IMR-90 (cell line): ENCODE measurements at regions not wholly inside any gene's neighbourhood (a gene's known extent, or its start where the extent isn't known, plus 50 kb on each side); places are given as distances from the start of the nearest gene placed in this dataset.

Experiments
- ATAC-seq: fragments of 200-7000 bp; cut with Tn5 transposase; 2 replicates; pipeline ENCODE4 v1.9.1; 2020; ENCODE audit warnings: low read depth, mild to moderate bottlenecking, moderate library complexity
- BruUV-seq: library from RNA; stranded (reverse); fragments of 400-500 nt; replicated peaks from 2 replicates; lab custom pipeline; 2021; lab: Mats Ljungman, UMichigan
- CTCF ChIA-PET: fragments of 300-600 bp; formaldehyde crosslinking; extraction: SDS; loops from one replicate; lab custom pipeline; 2021; ENCODE audit warnings: antibody characterized with exemption; lab: Yijun Ruan, JAX
- POLR2A ChIA-PET: fragments of 300-600 bp; sonication (Branson Sonifier 250); formaldehyde crosslinking; loops from one replicate; lab custom pipeline; 2022; ENCODE audit warnings: antibody characterized with exemption; ENCODE audit not compliant: unreplicated experiment; lab: Charles Lee
- DNase-seq: peaks from one replicate; pipeline ENCODE4 v3.0.0; 2013
- H2AFZ ChIP-seq: replicated peaks from 2 replicates; pipeline ENCODE3; 2013; ENCODE audit warnings: low read length, mild to moderate bottlenecking; ENCODE audit not compliant: poor library complexity
- H2AK5ac ChIP-seq: 2 replicates; pipeline ENCODE4 v1.6.1; 2013; ENCODE audit warnings: low read depth, low read length, inconsistent platforms
- H2AK9ac ChIP-seq: replicated peaks from 2 replicates; pipeline ENCODE3; 2013; ENCODE audit warnings: mild to moderate bottlenecking, low read depth, low read length, moderate library complexity; ENCODE audit not compliant: poor library complexity
- H2BK120ac ChIP-seq: 2 replicates; pipeline ENCODE4 v1.6.1; 2013; ENCODE audit warnings: low read depth, low read length, inconsistent platforms
- H2BK15ac ChIP-seq: 3 replicates; pipeline ENCODE4 v1.6.1; 2013; ENCODE audit warnings: low read depth, low read length, inconsistent platforms
- H2BK20ac ChIP-seq: 2 replicates; pipeline ENCODE4 v1.6.1; 2013; ENCODE audit warnings: low read depth, mild to moderate bottlenecking, inconsistent platforms, low read length, moderate library complexity
- H2BK5ac ChIP-seq: 2 replicates; pipeline ENCODE4 v1.6.1; 2013; ENCODE audit warnings: mild to moderate bottlenecking, low read depth, low read length, inconsistent platforms; ENCODE audit not compliant: poor library complexity, severe bottlenecking
- H3K14ac ChIP-seq: replicated peaks from 2 replicates; pipeline ENCODE4 v1.6.1; 2013; ENCODE audit warnings: low read depth, low read length, inconsistent platforms
- H3K18ac ChIP-seq: 2 replicates; pipeline ENCODE4 v1.6.1; 2013; ENCODE audit warnings: low read depth, low read length, control low read depth
- H3K23ac ChIP-seq: 2 replicates; pipeline ENCODE4 v1.6.1; 2013; ENCODE audit warnings: low read depth, low read length, inconsistent platforms
- H3K27ac ChIP-seq: 2 replicates; pipeline ENCODE4 v1.5.1; 2013; ENCODE audit warnings: mild to moderate bottlenecking, control low read depth, low read length; ENCODE audit not compliant: insufficient read depth
- H3K27me3 ChIP-seq: 2 replicates; pipeline ENCODE4 v1.6.1; 2013; ENCODE audit warnings: low read length; ENCODE audit not compliant: control insufficient read depth, insufficient read depth
- H3K36me3 ChIP-seq: 2 replicates; pipeline ENCODE4 v1.6.1; 2013; ENCODE audit warnings: low read length, mixed read lengths; ENCODE audit not compliant: control insufficient read depth, insufficient read depth
- H3K4ac ChIP-seq: 2 replicates; pipeline ENCODE4 v1.6.1; 2013; ENCODE audit warnings: low read depth, low read length, inconsistent platforms
- H3K4me1 ChIP-seq: 2 replicates; pipeline ENCODE4 v1.6.1; 2013; ENCODE audit warnings: low read length, mixed read lengths; ENCODE audit not compliant: control insufficient read depth, insufficient read depth
- H3K4me2 ChIP-seq: 2 replicates; pipeline ENCODE4 v1.6.1; 2013; ENCODE audit warnings: low read depth, mild to moderate bottlenecking, control low read depth, low read length, moderate library complexity
- H3K4me3 ChIP-seq: 2 replicates; pipeline ENCODE4 v1.5.1; 2013; ENCODE audit warnings: low read depth, mild to moderate bottlenecking, control low read depth, low read length, moderate library complexity; ENCODE audit not compliant: insufficient read depth
- H3K56ac ChIP-seq: 2 replicates; pipeline ENCODE4 v1.6.1; 2013; ENCODE audit warnings: low read length, inconsistent platforms; ENCODE audit not compliant: insufficient read depth; ENCODE audit errors: extremely low read depth
- H3K79me1 ChIP-seq, 2 experiments: 2 replicates each; pipeline ENCODE4 v1.6.1; 2013; ENCODE audit warnings: low read length in 2 of 2, inconsistent platforms in 1 of 2, low read depth in 1 of 2
- H3K9ac ChIP-seq: 2 replicates; pipeline ENCODE4 v1.6.1; 2013; ENCODE audit warnings: low read depth, low read length, control low read depth
- H3K9me1 ChIP-seq: 2 replicates; pipeline ENCODE4 v1.6.1; 2013; ENCODE audit warnings: low read length, inconsistent platforms; ENCODE audit not compliant: insufficient read depth
- H3K9me3 ChIP-seq: 2 replicates; pipeline ENCODE4 v1.6.1; 2013; ENCODE audit warnings: low read length; ENCODE audit not compliant: control insufficient read depth, insufficient read depth
- H4K20me1 ChIP-seq: 2 replicates; pipeline ENCODE4 v1.6.1; 2013; ENCODE audit warnings: low read length, inconsistent platforms; ENCODE audit not compliant: insufficient read depth
- H4K5ac ChIP-seq: 2 replicates; pipeline ENCODE4 v1.6.1; 2013; ENCODE audit warnings: mild to moderate bottlenecking, low read depth, low read length, control low read depth
- H4K8ac ChIP-seq, 2 experiments: 2 replicates each; pipeline ENCODE4 v1.6.1; 2013; ENCODE audit warnings: low read depth in 2 of 2, low read length in 2 of 2, control low read depth in 1 of 2, inconsistent platforms in 1 of 2
- H4K91ac ChIP-seq: 2 replicates; pipeline ENCODE4 v1.6.1; 2013; ENCODE audit warnings: low read depth, low read length, inconsistent platforms; ENCODE audit not compliant: insufficient read depth
- BHLHE40 ChIP-seq: fragments of 150-350 bp; IDR thresholded peaks from 2 replicates; pipeline ENCODE4 v1.6.1; 2016; ENCODE audit warnings: mild to moderate bottlenecking, low read depth, low read length
- CEBPB ChIP-seq: IDR thresholded peaks from 2 replicates; pipeline ENCODE4 v1.6.1; 2012; ENCODE audit warnings: low read depth, low read length, improper control_type of control experiment
- CHD1 ChIP-seq: IDR thresholded peaks from 2 replicates; pipeline ENCODE4 v1.6.1; 2012; ENCODE audit warnings: low read depth, low read length, improper control_type of control experiment
- FOS ChIP-seq: fragments of 150-350 bp; IDR thresholded peaks from 2 replicates; pipeline ENCODE4 v1.6.1; 2016; ENCODE audit warnings: low read depth, low read length
- MAFK ChIP-seq: IDR thresholded peaks from 2 replicates; pipeline ENCODE4 v1.6.1; 2012; ENCODE audit warnings: low read depth, low read length, improper control_type of control experiment
- MAZ ChIP-seq: IDR thresholded peaks from 2 replicates; pipeline ENCODE4 v1.6.1; 2012; ENCODE audit warnings: low read depth, mild to moderate bottlenecking, low read length, improper control_type of control experiment, moderate library complexity, borderline replicate concordance
- MXI1 ChIP-seq: IDR thresholded peaks from 2 replicates; pipeline ENCODE4 v1.6.1; 2012; ENCODE audit warnings: low read depth, mild to moderate bottlenecking, low read length, moderate library complexity, borderline replicate concordance
- NFE2L2 ChIP-seq: fragments of 150-350 bp; IDR thresholded peaks from 2 replicates; pipeline ENCODE4 v1.6.1; 2016; ENCODE audit warnings: low read depth, mild to moderate bottlenecking, low read length
- POLR2A ChIP-seq: IDR thresholded peaks from 2 replicates; pipeline ENCODE4 v1.6.1; 2012; ENCODE audit warnings: mild to moderate bottlenecking, low read depth, low read length
- RAD21 ChIP-seq: IDR thresholded peaks from 2 replicates; pipeline ENCODE4 v1.6.1; 2012; ENCODE audit warnings: low read length, improper control_type of control experiment
- RCOR1 ChIP-seq: IDR thresholded peaks from 2 replicates; pipeline ENCODE4 v1.6.1; 2012; ENCODE audit warnings: mild to moderate bottlenecking, low read length, improper control_type of control experiment; ENCODE audit not compliant: insufficient replicate concordance
- RFX5 ChIP-seq: IDR thresholded peaks from 2 replicates; pipeline ENCODE4 v1.8.0; 2012; ENCODE audit warnings: low read depth, mild to moderate bottlenecking, low read length, moderate library complexity
- SMC3 ChIP-seq: fragments of 150-350 bp; IDR thresholded peaks from 2 replicates; pipeline ENCODE4 v1.6.1; 2016; ENCODE audit warnings: low read depth, mild to moderate bottlenecking, antibody characterized with exemption, low read length, moderate library complexity
- WGBS, 2 experiments: methylation state at CpG; one replicate each; pipeline versions ENCODE4 v1.1.5 to v1.1.7; 2013; ENCODE audit warnings: missing lambda C conversion rate in 2 of 2; ENCODE audit not compliant: insufficient read length in 1 of 2; ENCODE audit errors: extremely low coverage in 2 of 2; 5-methylcytosine and 5-hydroxymethylcytosine counted together
- dilution Hi-C: fragments of 300-500 bp; cut with HindIII; formaldehyde crosslinking; loops from one replicate; pipeline ENCODE4 v1.14.3; 2018; ENCODE audit warnings: low sequenced_read_pairs; ENCODE audit not compliant: unreplicated experiment
- in situ Hi-C: fragments of 300-500 bp; cut with MboI; formaldehyde crosslinking; loops from 3 replicates; pipeline ENCODE4 v1.14.3; 2019; ENCODE audit warnings: low sequenced_read_pairs, inconsistent platforms, mixed read lengths
- intact Hi-C: fragments of 100-400 bp; cut with micrococcal nuclease; formaldehyde crosslinking; loops from 2 replicates; pipeline ENCODE4 v1.10.0; 2022
- TF ChIP-seq, protein P1 (sequence below): fragments of 150-350 bp; IDR thresholded peaks from 2 replicates; pipeline ENCODE4 v1.6.1; 2017; ENCODE audit warnings: mild to moderate bottlenecking, antibody characterized with exemption, low read length, low read depth
- TF ChIP-seq, protein P2 (sequence below): conservative IDR thresholded peaks from 2 replicates; pipeline ENCODE4 v1.5.1; 2012; ENCODE audit warnings: mild to moderate bottlenecking, low read depth, low read length, improper control_type of control experiment
- TF ChIP-seq, protein P3 (sequence below): fragments of 150-350 bp; IDR thresholded peaks from 2 replicates; pipeline ENCODE4 v1.6.1; 2016; ENCODE audit warnings: low read depth, mild to moderate bottlenecking, low read length, moderate library complexity, borderline replicate concordance

- H3K18ac ChIP-seq = no peak overlapping the region
- no peak overlapping the region for H3K9ac ChIP-seq
- H3K56ac ChIP-seq = no peak overlapping the region
- H3K79me1 ChIP-seq = no peaks in the 10 kb centered on the region
- DNase-seq = no peak
- ChIA-PET POLR2A (no interaction called here), CTCF (no interaction called here)
- no peak overlapping the region for H3K4me3 ChIP-seq
- no peak overlapping the region for H3K14ac ChIP-seq
- no peaks in the 10 kb centered on the region for H3K36me3 ChIP-seq
- ATAC-seq = no peak
- no peaks in the 10 kb centered on the region for H4K20me1 ChIP-seq
- H2AK5ac ChIP-seq = no peak overlapping the region
- H2AK9ac ChIP-seq = no peak overlapping the region
- H2BK120ac ChIP-seq = no peak overlapping the region
- H4K5ac ChIP-seq = no peak overlapping the region
- no peak overlapping the region for H3K27ac ChIP-seq
- H4K8ac ChIP-seq = no peak overlapping the region
- no peak overlapping the region for H4K91ac ChIP-seq
- no peak overlapping the region for H2AFZ ChIP-seq
- H3K9me3 ChIP-seq = 0 out of 2 replicates have a peak, but pooled peaks cover 1% of the 10 kb centered on the region
- BruUV-seq = no TSS peak
- no peak overlapping the region for H2BK15ac ChIP-seq
- no peaks in the 10 kb centered on the region for H3K4me1 ChIP-seq
- intact Hi-C loops = no loop called here
- in situ Hi-C loops = no loop called here
- no peak overlapping the region for H2BK20ac ChIP-seq
- no peaks in the 10 kb centered on the region for H3K9me1 ChIP-seq
- H3K27me3 ChIP-seq = no peaks in the 10 kb centered on the region
- H3K4ac ChIP-seq = no peak overlapping the region
- TF ChIP-seq RCOR1 (no peak), MAFK (no peak), SMC3 (no peak), CEBPB (no peak), RAD21 (no peak), BHLHE40 (no peak), MAZ (no peak), POLR2A (no peak), MXI1 (no peak), FOS (no peak), RFX5 (no peak), CHD1 (no peak), NFE2L2 (no peak)
- TF ChIP-seq, protein P1, sequence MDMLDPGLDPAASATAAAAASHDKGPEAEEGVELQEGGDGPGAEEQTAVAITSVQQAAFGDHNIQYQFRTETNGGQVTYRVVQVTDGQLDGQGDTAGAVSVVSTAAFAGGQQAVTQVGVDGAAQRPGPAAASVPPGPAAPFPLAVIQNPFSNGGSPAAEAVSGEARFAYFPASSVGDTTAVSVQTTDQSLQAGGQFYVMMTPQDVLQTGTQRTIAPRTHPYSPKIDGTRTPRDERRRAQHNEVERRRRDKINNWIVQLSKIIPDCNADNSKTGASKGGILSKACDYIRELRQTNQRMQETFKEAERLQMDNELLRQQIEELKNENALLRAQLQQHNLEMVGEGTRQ = no peak
- TF ChIP-seq, protein P2, sequence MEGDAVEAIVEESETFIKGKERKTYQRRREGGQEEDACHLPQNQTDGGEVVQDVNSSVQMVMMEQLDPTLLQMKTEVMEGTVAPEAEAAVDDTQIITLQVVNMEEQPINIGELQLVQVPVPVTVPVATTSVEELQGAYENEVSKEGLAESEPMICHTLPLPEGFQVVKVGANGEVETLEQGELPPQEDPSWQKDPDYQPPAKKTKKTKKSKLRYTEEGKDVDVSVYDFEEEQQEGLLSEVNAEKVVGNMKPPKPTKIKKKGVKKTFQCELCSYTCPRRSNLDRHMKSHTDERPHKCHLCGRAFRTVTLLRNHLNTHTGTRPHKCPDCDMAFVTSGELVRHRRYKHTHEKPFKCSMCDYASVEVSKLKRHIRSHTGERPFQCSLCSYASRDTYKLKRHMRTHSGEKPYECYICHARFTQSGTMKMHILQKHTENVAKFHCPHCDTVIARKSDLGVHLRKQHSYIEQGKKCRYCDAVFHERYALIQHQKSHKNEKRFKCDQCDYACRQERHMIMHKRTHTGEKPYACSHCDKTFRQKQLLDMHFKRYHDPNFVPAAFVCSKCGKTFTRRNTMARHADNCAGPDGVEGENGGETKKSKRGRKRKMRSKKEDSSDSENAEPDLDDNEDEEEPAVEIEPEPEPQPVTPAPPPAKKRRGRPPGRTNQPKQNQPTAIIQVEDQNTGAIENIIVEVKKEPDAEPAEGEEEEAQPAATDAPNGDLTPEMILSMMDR = no peak
- TF ChIP-seq, protein P3, sequence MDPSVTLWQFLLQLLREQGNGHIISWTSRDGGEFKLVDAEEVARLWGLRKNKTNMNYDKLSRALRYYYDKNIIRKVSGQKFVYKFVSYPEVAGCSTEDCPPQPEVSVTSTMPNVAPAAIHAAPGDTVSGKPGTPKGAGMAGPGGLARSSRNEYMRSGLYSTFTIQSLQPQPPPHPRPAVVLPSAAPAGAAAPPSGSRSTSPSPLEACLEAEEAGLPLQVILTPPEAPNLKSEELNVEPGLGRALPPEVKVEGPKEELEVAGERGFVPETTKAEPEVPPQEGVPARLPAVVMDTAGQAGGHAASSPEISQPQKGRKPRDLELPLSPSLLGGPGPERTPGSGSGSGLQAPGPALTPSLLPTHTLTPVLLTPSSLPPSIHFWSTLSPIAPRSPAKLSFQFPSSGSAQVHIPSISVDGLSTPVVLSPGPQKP = no peak
- H2BK5ac ChIP-seq = no peak overlapping the region
- no peak overlapping the region for H3K23ac ChIP-seq
- no CpG with 5 or more reads among the region's 4 CpGs for WGBS, 2 experiments
- dilution Hi-C loops = no loop called here
- H3K4me2 ChIP-seq = no peak overlapping the region
These were observed 343.8 kb downstream of the CAAP1 start for GRCh38 chr9:26548781-26549290.
